GM21381 (cell line): ENCODE measurements at regions not wholly inside any gene's neighbourhood (a gene's known extent, or its start where the extent isn't known, plus 50 kb on each side); places are given as distances from the start of the nearest gene placed in this dataset.
"Not testable (repeated sequence)": the region's sequence is repeated elsewhere in the genome, so short reads cannot be mapped to it uniquely, and the experiment has no call there.

Source experiments
- ATAC-seq: cut with Tn5 transposase; IDR thresholded peaks from one replicate; pipeline ENCODE4 v1.9.1; 2021; ENCODE audit warnings: mild to moderate bottlenecking, moderate library complexity; ENCODE audit not compliant: unreplicated experiment

DNA sequence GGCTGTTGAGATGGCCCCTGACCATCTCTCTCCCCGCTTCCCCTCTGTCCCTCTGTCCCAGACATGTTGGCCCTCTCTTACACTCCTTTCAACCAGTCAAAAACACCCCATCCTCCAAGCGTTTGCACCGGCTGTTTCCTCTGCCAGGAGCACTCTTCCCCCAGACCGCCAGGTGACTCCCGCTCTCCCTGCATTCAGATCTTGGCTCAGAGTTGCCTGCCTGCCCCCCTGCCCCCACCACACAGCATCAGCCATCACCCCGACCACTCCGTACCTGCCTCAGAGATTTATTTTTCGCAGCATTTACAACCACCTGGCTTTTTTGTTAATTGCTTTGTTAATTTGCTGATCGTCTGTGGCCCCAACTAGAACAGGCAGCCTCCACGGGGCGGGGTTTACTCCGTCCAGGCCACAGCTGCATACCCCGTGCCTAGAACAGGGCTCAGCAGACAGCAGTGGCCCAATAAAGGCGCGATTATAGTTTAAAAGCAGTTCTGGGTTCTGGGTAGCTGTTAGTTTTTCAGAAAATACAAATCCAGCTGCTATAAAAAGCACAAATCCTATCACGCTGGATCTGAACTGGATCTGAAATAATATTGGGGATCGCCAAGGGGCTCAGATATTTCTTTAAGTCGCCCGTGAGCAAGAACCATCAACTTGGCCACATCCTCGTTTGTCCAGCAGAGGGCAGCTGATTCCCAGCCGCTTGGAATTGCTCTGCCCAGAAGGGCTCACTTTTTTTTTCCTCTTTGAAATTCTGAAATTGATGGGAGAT is 173.6 kb downstream of the IRF8 start:
- ATAC-seq, result no peak

DNA sequence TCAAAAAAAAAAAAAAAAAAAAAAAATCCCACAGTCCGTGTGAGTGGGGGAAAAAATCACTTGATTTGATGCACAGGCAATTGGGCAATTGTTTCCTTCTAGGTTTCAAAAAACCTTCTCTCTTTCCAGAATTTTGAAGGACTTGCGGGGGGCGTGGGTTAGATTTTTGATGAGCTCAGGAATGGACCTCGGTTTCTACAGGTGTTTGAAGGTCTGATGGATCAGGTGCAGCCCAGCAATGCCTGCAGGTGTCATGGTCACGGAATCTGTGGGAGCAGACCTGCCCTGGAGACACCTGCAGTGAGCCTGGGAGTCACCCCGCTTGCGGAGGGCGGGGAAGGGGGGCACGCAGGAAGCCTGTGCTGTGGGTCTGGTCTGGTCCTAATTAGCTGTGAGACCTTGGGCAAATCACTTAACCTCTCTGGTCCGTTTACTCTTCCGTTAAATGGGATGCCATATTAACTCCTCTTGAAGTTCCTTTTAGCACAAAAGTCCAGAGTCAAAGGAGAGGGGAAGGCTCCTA is 174.2 kb downstream of the IRF8 start:
- ATAC-seq, result no peak

- no peak for ATAC-seq
These were observed 175.0 kb downstream of the IRF8 start for GRCh38 chr16:86073763-86074493.

GRCh38 chr16:86074651-86075487 is 175.9 kb downstream of the IRF8 start:
- no peak for ATAC-seq

DNA sequence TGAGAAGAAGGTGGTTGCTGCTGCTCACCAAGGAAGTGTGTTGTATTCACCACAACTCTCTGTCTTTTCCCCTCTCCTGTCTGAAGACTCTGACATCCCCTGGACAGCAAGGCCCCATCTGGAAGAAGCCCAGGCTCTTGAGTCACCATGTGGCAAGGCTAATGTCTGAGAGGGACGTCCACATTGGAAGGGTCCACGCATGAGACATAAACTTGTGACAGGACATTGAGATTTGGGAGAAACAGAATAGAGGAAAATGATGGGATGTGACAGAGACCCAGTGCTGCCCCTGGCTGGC is 176.5 kb downstream of the IRF8 start:
- ATAC-seq, result no peak

GRCh38 chr16:86075839-86076440 is 177.0 kb downstream of the IRF8 start:
- ATAC-seq, result no peak

GRCh38 chr16:86076606-86077005 is 177.6 kb downstream of the IRF8 start:
- no peak for ATAC-seq

GRCh38 chr16:86077243-86077940 is 178.4 kb downstream of the IRF8 start:
- no peak for ATAC-seq

DNA sequence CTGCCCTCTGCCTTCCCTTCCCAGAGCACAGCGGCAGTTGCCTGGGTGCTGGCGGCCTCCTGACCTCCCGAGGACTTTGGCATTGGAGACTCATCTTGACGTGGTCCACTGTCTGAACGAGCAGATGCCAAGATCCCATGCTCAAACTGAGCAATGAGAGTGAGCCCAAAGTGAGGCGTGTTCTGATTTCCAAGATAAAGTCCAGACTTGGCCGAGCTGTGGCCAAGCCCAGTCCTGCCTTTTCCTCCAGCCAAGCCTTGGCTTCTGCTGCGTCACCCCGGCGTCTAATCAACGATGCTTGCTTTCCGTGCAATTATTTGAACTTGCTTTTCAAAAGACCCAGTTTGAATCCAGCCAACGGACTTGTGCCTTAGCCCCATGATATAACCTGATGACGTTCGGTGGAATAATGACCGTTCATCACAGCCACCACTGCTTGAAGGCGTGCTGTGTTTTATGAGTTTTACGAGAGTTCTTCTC is 179.2 kb downstream of the IRF8 start:
- ATAC-seq, result no peak

GRCh38 chr16:86078711-86079110 is 179.7 kb downstream of the IRF8 start:
- ATAC-seq, result not testable (repeated sequence)

- ATAC-seq, result no peak
These were observed 180.4 kb downstream of the IRF8 start for GRCh38 chr16:86079255-86079885.

- no peak for ATAC-seq
These were observed 181.3 kb downstream of the IRF8 start for GRCh38 chr16:86080131-86080875.

DNA sequence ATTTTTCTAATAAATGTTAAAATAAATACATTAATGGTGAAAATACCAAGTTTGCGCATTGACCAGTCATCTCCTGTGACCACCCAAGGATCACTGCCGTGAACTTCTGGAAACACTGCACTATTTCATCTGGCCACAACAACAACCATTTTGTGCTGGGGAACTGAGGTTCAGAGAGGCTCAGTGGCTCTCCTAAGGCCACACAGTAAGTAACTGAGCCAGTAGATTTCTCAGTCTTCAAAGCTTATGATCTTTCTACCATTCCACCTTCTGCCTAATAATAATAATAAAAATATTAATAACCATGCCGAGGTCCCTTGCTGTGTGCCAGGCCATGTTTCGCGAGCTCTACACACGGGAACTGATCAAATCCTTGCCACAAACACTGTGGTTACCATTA is 182.0 kb downstream of the IRF8 start:
- no peak for ATAC-seq

GRCh38 chr16:86082418-86083030 is 183.6 kb downstream of the IRF8 start:
- ATAC-seq, result no peak

GRCh38 chr16:86083382-86084002 is 184.5 kb downstream of the IRF8 start:
- ATAC-seq, result no peak

DNA sequence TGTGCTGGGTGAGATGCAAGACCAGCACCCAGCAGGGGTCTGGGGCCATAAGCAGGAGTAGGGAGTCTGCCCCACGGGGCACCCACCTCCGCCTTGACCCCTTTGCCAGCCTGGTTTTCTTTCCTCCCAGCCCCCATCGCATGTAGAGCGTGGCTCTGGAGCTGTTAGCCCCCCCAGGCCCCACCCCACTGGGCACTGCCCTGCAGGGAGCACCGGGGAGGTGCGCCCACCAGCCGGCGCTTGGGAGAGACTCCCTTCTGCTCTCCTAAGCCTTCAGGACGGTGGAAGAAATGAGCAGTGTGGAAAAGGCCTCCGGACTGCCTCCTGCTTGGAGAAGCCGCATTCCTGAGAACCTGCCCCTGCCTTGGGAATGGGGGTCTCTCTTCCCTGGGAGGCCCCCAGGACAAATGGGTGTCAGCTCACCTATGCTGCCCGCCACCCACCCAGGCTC is 186.2 kb downstream of the IRF8 start:
- ATAC-seq, result no peak

- no peak for ATAC-seq
These were observed 186.8 kb downstream of the IRF8 start for GRCh38 chr16:86085795-86086194.

DNA sequence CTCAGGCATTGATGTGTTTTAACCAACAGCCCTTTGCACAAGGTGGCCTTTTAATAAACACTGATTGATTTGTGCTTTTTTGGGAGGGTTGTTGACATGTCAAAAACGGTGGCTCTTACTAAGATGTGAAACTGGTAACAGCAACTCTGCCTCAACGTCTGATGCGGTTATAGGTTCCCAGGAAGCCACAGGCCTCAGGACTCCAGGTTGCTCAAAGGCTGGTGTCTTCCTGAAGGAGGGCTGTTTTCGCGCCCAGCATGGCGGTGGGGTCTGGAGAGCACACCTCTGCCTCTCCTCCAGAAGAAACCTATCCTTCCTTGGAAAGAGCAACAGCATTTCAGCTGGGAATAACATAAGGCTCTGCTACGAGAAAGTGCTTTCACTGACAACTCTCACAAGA is 187.5 kb downstream of the IRF8 start:
- no peak for ATAC-seq
